ENCODE measurements at regions not wholly inside any gene's neighbourhood (a gene's known extent, or its start where the extent isn't known, plus 50 kb on each side); places are given as distances from the start of the nearest gene placed in this dataset.

DNA sequence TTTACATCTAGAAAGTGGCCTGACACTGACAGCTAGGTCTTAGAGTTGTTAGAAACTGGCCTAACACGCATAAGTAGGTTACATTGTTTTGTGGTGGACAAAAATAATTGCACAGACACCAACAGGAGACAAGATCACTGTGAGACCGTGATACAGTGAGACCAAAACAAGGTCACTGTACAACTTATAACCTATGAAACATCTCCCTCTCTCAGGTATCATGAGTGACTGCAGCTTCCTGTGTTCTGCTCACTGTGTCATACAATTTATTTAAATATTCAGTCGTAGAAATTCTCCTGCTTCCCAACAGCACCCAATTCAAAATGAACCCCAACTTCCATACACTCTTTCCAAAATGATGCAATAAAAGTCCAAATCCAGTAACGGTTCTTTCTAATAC, 2165.2 kb downstream of the PCDH9 start:
- TF ChIP-seq, protein P1, sequence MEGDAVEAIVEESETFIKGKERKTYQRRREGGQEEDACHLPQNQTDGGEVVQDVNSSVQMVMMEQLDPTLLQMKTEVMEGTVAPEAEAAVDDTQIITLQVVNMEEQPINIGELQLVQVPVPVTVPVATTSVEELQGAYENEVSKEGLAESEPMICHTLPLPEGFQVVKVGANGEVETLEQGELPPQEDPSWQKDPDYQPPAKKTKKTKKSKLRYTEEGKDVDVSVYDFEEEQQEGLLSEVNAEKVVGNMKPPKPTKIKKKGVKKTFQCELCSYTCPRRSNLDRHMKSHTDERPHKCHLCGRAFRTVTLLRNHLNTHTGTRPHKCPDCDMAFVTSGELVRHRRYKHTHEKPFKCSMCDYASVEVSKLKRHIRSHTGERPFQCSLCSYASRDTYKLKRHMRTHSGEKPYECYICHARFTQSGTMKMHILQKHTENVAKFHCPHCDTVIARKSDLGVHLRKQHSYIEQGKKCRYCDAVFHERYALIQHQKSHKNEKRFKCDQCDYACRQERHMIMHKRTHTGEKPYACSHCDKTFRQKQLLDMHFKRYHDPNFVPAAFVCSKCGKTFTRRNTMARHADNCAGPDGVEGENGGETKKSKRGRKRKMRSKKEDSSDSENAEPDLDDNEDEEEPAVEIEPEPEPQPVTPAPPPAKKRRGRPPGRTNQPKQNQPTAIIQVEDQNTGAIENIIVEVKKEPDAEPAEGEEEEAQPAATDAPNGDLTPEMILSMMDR (IDR thresholded peaks at IDR 0.05), result no peak
- no peak for TF ChIP-seq POLR2A (IDR thresholded peaks at IDR 0.05)
